Glomerular visceral epithelial cell (primary cell): ENCODE measurements at regions not wholly inside any gene's neighbourhood (a gene's known extent, or its start where the extent isn't known, plus 50 kb on each side); places are given as distances from the start of the nearest gene placed in this dataset.
A peak's percentile ranks its signal among the peaks of the same experiment; 100 is the strongest.

Experiments
- DNase-seq: peaks from one replicate; pipeline ENCODE4 v3.0.0-alpha.2; 2016; ENCODE audit errors: extremely low spot score

DNA sequence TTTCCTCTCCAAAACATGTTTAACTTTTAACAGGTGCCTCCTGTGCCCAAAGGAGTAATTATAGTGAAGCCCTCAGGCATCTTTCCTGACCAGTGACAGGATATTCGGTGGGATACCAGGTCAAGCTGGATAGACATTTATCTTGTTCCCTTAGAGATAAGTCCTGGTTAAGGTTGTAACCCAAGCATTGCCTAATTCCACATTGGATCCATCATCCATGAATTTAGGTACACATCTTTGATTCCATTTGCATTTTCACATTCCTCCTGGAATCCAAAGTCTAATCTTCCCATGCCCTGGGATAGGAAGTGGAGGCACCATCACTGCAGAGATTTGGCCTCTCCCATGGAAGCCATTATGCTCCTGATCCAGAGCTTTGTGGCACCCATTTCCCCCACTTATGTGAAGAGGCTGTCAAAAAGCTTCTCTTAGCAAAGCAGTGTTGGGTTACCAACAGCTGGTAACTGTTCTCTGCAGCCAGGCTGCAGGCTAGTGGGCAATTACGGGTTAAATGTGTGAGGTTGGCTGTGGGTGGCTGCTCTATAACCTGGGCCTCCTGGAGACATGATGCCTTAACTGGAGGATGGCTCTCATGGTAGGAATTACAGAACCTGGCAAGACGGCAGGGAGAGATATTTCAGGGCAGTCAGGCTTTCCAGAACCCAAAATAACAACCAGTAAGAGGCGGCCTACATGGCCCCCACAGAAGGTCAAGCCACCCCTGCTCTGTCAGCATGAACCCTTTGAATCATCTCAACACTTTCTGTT, 96.9 kb upstream of the VGLL2 start:
- no peak for DNase-seq

DNA sequence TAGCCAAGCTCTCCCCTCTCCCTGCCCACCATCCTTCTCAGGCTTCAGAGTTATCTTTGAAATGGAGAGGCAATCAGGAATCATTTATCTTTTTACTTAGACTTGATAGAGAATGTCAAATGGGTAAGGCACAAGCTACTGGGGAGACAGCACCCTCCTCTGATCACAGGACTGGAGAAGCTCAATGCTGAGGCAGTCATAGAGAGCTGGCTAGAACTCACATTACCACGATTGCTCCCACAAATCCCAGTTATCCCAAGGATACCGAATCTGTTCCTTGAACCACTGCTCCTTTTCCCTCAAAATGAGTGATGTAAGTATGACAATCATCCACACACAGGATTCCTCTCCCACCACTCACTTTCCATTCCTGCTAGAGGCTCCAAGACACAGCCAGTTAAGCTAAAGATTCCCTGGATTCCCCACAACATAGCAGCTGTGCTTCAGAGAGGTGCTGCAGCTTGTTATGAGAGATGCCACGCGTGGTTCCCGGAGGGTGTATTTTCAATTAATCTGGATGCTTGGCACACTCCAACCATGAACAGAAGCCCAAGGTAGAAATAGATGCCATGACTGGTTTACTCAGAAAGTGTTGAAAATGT, 96.2 kb upstream of the VGLL2 start:
- DNase-seq: peak; percentile 2

GRCh38 chr6:117169781-117170281, 95.5 kb upstream of the VGLL2 start:
- peak; percentile 2 for DNase-seq

GRCh38 chr6:117174835-117175360, 90.5 kb upstream of the VGLL2 start:
- DNase-seq: peak; percentile 7

DNA sequence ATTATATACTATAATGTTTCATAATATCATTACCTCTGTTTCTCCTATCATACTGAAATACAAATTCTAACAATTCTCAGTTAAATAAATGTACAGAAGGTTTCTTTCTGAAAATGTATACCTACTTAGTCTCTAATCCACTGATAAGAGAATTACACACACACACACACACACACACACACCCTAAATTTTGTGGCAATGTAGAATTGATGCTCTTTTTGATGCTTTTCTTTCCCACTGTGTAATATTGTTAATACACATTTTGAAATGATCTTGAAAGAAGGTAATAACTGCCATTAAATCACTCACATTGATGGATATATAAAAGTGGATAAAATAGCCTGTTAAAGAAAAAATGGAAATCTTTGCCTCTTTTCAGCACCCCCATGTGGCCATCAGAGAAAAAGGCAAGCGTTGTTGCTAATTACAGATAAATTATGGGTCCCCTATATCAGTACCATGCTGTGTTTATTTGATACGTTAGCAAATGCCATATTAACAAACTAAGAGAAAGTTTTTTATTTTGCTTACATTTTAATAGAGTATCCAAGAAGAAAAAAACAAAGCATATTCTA, 76.6 kb upstream of the VGLL2 start:
- DNase-seq: no peak

DNA sequence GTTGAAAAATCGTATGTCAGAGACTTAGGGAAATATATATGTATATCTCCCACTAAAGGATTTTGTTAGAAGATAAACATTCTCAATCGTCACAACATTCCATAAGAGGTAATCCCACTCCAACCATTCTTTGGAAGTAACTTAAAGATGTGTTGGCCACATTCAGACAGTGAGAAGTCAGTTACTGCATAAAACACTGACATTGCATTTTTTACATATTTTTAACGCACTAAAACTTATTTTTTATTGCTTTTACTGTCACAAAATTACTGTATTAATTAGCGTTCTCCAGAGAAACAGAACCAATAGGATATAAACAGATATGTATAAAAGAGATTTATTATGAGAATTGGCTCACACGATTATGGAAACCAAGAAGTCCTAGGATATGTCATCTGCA, 74.3 kb upstream of the VGLL2 start:
- DNase-seq: no peak

DNA sequence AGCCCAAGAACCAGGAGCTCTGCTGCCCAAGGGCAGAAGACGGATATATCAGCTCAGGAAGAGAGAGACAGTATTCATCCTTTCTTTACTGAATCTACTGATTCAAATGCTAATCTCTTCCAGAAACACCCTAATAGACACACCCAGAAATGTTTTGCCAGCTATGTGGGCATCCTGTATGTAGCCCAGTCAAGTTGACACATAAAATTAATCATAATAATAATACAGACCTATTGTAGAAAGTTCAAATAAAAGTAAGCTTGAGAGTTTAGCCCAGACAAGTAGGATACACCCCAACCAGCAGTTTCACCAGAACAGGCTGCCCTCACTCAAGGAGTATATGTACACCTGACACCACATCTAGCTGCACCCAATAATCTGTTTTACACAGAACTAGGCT, 73.9 kb upstream of the VGLL2 start:
- DNase-seq: no peak

- no peak for DNase-seq
Observed at GRCh38 chr6:117194271-117194670, 71.1 kb upstream of the VGLL2 start.

GRCh38 chr6:117194978-117195377, 70.4 kb upstream of the VGLL2 start:
- DNase-seq: no peak

DNA sequence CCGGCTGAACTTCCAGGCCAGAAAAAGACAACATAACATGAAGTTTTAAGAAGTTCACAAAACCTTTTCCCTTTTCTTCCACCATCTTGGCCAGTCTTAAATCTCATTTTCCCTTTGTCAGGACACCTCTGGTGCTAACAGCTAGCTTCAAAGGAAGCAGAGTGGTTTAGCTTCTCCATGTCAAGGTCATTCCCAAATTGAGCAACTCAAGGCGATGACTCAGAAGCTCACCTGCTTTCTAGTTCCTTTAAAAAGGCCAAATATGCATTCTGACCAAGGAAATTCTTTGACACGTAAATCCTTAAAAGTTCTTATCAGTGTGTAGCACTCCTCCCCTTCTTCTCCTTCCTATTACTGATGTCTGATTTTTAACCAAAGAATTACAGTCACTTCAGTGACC, 69.6 kb upstream of the VGLL2 start:
- DNase-seq: no peak

- DNase-seq: no peak
Observed at GRCh38 chr6:117200067-117200466, 65.3 kb upstream of the VGLL2 start.

GRCh38 chr6:117204903-117205302, 60.5 kb upstream of the VGLL2 start:
- no peak for DNase-seq

GRCh38 chr6:117205876-117206275, 59.5 kb upstream of the VGLL2 start:
- DNase-seq: no peak

- no peak for DNase-seq
Observed at GRCh38 chr6:117206522-117206921, 58.8 kb upstream of the VGLL2 start.

DNA sequence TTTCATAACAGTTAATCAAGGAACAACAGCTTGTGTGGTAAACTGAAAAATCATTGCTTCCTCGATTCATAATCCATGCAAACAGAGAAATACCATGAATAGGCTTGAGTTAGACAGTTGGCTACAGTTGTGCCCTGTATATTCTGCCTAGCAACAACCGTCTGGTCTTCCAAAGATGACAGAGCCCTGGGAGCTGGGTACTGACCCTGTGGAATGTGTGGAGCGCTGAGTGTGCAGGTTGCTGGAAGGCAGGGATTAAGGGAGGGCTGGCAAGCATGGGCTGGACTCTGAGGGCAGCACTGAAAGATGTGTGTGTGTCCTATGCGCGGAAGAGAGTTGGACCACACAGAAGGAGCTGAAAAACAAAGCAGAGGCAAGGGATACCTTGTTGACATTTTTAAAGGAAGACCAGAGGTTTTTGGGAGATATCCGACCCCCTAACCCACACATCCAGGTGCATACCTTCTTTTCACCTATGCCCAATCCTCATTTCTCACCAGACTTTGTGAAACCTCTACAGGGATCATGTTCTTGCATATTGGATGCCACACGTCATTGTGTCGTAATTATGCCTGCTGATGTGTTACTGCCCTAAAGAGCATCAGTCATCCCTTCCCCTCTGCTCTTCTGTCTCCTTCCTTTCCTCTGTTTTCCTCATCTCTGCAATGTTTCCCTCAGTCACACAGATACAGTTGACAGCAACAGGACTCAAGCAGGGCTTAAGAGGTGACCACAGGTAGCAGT, 58.2 kb upstream of the VGLL2 start:
- peak; percentile 22 for DNase-seq

DNA sequence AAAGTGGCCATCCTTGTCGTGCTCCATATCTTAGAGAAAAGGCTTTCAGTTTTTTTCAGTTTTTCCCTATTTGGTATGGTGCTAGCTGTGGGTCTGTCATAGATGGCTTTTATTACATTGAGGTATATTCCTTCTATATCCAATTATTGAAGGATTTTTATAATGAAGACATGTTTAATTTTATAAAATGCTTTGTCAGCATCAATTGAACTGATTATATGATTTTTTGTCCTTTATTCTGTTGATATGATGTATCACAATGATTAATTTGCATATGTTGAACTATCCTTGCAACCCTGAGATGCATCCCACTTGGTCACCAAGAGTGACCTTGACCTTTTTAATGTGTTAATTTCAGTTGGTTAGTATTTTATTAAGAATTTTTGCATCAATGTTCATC, 55.1 kb upstream of the VGLL2 start:
- no peak for DNase-seq

- DNase-seq: no peak
Observed at GRCh38 chr6:117215353-117216090, 49.8 kb upstream of the VGLL2 start.
